GM13977 (cell line): ENCODE measurements at regions not wholly inside any gene's neighbourhood (a gene's known extent, or its start where the extent isn't known, plus 50 kb on each side); places are given as distances from the start of the nearest gene placed in this dataset.

Experiments used
- DNase-seq: peaks from one replicate; pipeline ENCODE4 v3.0.0; 2012; ENCODE audit warnings: low spot score
- in situ Hi-C: fragments of 300-500 bp; cut with MboI; formaldehyde crosslinking; loops from one replicate; pipeline ENCODE4 v1.12.0; 2022; ENCODE audit warnings: low sequenced_read_pairs, low pct_unique_long_range_greater_than_20kb, mixed read lengths, inconsistent platforms; ENCODE audit not compliant: unreplicated experiment
- TF ChIP-seq, protein P1 (sequence below): IDR thresholded peaks from 2 replicates; pipeline ENCODE4 v1.5.1; 2012; ENCODE audit warnings: mild to moderate bottlenecking, control low read depth; ENCODE audit not compliant: insufficient read depth; ENCODE audit errors: extremely low read depth, missing control alignments

DNA sequence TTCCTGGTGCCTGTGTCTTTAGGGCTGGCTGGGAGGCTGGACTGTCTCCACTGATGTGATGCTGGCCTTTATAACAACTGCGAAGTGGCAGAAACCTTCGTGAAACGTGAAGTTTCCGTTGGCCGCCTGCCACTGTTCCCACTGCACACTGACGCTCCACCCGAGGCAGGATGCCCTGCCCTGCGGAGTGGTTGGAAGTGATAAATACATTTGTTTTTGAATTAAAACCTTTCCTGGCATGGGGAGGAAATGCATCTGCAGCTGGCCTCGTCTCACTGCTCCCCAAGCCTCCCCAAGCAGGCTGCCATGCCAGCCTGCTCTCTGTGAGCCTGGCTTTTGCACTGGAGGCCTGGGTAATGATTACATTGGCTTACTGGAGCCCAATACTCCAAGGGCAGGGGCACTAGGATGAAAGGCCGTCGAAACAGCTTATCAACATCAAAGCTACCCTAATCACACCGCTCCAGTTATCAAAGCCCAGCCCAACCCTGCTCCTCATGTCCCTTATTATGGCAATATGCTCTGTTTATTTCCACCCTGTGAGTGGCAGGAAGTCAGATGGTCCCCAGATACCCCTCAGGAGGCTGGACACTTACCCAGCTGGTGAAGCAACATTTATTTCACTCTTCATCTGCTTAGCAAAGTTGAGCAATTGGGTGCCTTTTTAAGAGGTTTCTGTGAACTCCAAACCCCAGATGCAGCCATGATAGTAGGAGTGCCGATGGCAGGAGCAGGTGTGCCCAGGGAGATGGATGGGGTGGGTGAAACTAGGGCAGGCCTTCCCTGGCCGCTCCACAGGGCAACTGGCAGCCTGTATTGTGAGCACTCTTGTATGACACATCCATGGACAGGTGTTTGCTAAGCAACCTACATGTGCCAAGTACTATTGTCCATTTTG lies 97.4 kb upstream of the ITGA6 start:
- DNase-seq = no peak
- in situ Hi-C loops = no loop called here

GRCh38 chr2:172332507-172332906 lies 94.9 kb upstream of the ITGA6 start:
- no peak for DNase-seq
- in situ Hi-C loops = no loop called here
- TF ChIP-seq, protein P1, sequence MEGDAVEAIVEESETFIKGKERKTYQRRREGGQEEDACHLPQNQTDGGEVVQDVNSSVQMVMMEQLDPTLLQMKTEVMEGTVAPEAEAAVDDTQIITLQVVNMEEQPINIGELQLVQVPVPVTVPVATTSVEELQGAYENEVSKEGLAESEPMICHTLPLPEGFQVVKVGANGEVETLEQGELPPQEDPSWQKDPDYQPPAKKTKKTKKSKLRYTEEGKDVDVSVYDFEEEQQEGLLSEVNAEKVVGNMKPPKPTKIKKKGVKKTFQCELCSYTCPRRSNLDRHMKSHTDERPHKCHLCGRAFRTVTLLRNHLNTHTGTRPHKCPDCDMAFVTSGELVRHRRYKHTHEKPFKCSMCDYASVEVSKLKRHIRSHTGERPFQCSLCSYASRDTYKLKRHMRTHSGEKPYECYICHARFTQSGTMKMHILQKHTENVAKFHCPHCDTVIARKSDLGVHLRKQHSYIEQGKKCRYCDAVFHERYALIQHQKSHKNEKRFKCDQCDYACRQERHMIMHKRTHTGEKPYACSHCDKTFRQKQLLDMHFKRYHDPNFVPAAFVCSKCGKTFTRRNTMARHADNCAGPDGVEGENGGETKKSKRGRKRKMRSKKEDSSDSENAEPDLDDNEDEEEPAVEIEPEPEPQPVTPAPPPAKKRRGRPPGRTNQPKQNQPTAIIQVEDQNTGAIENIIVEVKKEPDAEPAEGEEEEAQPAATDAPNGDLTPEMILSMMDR = no peak

More for the DNA sequence above, 97.4 kb upstream of the ITGA6 start:
- TF ChIP-seq, protein P1 = no peak

GRCh38 chr2:172333235-172333977 lies 94.0 kb upstream of the ITGA6 start:
- TF ChIP-seq, protein P1 = no peak
- DNase-seq = no peak
- in situ Hi-C loops = no loop called here

DNA sequence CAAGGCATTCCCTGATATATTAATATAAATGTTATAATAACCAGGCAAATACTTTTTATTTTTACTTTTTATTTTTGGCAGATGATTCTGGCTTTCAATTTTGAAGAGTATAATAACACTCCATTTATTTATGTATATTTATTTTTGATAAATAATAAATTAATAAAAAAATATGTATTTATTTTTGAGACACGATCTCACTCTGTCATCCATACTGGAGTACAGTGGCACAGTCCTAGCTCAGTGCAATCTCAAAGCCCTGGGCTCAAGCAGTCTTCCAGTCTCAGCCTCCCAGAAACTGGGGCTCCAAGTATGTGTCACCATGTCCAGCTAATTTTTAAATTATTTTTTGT lies 93.4 kb upstream of the ITGA6 start:
- in situ Hi-C loops = no loop called here
- DNase-seq = no peak
- TF ChIP-seq, protein P1 = no peak

DNA sequence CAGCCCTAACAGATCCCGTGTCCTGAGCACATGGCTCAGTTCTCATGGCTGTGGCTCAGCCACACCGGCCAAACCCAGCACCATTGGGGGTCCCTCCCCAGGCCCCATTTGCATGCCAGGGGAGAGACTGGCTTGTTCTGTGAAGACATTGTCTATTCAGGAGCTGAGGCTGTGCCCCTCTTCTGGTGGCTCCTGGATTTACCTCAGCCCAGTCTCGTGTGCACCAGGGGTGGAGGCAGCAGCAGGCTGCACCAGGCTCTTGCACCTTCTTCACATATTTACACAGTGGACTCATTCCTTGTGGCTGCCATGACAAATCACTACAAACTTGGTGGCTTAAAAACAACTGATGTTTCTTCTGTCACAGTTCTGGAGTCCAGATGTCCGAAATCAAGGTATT lies 92.4 kb upstream of the ITGA6 start:
- in situ Hi-C loops = no loop called here
- DNase-seq = no peak
- TF ChIP-seq, protein P1 = no peak

DNA sequence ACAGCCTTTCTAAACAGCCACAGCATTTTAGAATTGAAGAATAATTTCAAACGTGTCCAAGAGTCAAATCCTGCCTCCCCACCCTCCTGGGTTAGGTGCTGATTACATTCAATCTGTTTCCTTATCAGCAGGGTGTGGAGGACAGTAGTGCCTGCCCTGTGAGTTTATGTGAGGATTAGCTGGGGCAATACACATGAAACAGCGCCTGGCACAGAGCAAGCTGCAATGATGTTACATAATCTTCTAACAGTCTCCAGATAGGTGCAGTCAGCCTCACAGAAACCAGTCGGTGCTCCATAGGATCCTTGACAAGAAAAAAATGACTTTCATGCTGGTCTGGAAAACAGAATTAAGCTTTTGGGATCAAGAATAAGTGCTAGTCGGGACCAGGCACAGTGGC lies 91.7 kb upstream of the ITGA6 start:
- in situ Hi-C loops = no loop called here
- DNase-seq = no peak
- TF ChIP-seq, protein P1 = no peak
